GM21717 (cell line): ENCODE measurements at regions not wholly inside any gene's neighbourhood (a gene's known extent, or its start where the extent isn't known, plus 50 kb on each side); places are given as distances from the start of the nearest gene placed in this dataset.
"Not testable (repeated sequence)": the region's sequence is repeated elsewhere in the genome, so short reads cannot be mapped to it uniquely, and the experiment has no call there.

ENCODE experiments used
- ATAC-seq: cut with Tn5 transposase; IDR thresholded peaks from one replicate; pipeline ENCODE4 v1.9.1; 2021; ENCODE audit warnings: mild to moderate bottlenecking, moderate library complexity; ENCODE audit not compliant: unreplicated experiment

DNA sequence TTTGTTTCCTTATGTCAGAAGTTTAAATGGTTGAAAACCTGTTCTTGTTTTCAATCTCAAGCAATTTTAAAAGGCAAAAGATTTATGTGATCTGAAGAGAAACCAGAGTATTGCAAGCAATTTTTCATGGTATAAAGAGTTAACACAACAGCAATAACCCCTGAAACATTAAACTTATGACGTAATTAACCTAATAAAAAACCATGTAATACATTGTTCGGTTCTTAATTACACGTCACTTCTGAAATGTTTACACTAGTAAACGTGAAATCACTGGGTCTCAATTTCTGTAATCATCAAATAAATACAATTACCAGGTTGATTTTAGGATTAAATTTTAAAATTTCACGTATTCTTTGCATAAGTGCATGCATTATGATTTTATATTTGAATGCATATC lies 914.5 kb downstream of the NLGN4X start:
- no peak for ATAC-seq

GRCh38 chrX:5307416-5307815 lies 921.3 kb downstream of the NLGN4X start:
- no peak for ATAC-seq

DNA sequence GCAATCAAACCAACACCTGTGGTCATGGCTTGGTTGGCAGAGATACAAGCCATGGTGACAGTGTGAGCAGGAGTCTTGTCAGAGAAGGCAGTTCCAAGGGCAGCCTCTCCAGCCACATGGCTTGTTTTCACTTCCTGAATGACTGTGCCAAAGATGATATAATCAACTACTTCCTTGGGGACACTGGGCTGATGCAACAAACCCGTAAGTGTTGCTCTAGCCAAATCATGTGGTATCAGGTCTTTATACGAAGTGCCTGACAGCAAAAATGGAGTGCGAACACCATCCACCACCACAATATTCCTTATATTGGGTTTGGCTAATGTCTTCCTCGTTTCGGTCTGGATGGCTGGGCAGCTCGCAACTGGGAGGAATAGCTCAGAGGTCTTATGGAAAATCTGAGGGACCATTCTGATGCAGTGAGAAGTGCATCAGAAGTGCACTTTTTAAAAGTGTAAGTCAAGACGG lies 922.0 kb downstream of the NLGN4X start:
- ATAC-seq = no peak

DNA sequence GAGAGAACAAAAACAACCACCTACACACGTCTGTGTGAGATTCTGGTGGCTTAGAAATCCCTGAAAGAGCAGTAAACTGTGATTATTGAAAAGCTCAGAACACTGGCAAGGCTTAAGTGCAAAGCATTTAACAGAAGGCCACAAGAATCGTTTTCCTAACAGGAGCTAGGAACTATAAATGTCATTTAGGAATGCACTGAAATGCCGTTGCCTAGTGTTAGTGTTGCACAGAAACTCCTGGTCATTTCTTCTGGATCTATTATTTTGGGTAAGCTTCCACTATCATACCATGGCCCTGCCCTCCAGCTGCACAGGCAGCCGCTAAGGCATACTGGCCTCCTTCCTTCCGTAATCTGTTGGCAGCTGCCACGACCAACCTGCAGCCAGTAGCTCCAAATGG lies 923.2 kb downstream of the NLGN4X start:
- ATAC-seq = no peak

GRCh38 chrX:5295004-5295403 lies 933.7 kb downstream of the NLGN4X start:
- no peak for ATAC-seq

- no peak for ATAC-seq
These were observed 938.0 kb downstream of the NLGN4X start for GRCh38 chrX:5290635-5291034.

DNA sequence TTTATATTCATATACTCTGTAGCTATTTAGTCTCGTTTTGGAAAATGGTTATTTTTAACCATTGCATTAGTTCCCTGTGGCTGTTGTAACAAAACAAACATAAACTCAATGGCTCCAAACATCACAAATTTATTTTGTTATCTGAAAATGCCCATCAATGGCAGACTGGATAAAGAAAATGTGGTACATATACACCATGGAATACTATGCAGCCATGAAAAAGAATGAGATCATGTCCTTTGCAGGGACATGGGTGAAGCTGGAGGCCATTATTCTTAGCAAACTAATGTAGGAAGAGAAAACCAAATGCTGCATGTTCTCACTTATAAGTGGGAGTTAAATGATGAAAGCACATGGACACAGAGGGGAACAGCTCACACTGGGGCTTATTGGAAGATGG lies 938.7 kb downstream of the NLGN4X start:
- ATAC-seq = not testable (repeated sequence)

GRCh38 chrX:5278908-5279307 lies 949.8 kb downstream of the NLGN4X start:
- ATAC-seq = no peak

- ATAC-seq = no peak
These were observed 963.3 kb downstream of the NLGN4X start for GRCh38 chrX:5265324-5265850.

DNA sequence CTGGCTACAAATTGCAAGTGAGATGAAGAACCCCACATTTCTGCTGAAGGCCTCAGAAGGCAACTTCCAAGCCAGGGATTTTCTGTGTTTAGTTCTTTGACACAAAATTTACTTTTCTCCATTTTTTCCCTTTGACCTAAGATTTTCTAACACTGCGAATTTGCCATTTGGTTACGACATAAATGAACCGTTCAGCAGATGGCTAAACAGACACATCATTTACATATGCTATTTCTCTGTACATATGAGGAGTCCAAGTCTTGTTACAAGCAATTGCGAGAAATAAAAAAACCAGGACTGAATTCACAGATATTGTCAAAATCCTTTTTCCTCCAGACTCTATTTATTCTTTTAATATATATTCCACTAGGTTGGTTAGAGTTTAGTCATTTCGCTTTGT lies 978.6 kb downstream of the NLGN4X start:
- no peak for ATAC-seq

- no peak for ATAC-seq
These were observed 986.4 kb downstream of the NLGN4X start for GRCh38 chrX:5242091-5242790.

DNA sequence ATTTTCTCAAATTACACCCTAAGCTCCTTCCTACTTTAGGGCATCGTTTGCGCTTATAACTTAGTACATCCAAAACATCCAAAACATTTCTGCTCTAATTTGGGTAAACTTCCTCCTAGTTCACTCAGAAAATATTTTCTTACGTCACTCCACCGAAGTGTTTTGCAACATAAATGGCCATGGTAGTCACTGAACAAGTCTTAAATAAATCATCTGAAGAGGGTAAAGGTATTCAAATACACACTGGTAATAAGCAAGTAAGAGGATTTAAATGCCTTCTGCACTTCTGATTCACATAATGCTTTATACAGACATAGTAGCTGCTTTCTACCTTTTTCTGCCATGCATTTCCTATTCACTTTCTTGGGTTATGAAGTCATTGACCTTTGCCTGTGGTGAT lies 991.9 kb downstream of the NLGN4X start:
- ATAC-seq = no peak

DNA sequence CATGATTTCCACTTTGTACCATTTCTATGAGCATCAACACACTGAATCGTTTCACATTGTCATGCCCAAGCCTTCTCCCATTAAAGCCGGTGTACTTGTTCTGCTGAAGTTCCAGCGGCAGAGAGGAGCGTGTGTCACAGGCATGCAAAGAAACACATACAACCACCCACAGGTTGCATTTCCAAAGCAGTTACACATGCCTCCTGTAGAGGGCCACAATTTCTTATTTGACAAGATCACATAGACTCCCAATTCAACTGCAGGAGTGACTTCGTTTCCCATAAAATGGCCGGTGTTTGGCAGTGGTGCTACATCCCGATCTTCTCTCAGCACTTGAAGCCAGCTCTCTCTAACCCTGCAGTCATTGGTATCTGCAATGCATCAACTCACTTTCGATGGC lies 992.6 kb downstream of the NLGN4X start:
- no peak for ATAC-seq

GRCh38 chrX:5233830-5234229 lies 994.8 kb downstream of the NLGN4X start:
- no peak for ATAC-seq

DNA sequence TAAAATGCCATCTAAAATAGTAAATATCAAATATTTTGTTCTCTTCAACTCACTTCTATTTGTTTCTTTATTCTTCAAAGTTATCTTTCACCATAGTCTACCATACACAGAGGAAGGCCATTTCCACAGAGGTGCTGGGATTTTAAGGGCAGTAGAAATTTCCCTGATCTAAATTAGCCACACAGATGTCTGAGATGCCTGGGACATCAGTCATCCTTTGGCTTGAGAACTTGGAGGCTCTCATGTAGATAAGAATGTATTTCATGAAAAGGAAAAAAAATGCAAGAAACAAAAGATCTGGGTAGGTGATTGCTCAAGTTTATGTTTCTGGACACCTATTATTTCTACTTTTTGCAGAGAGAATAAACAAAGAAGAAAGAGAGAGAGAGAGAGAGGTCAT lies 1008.2 kb downstream of the NLGN4X start:
- no peak for ATAC-seq

- no peak for ATAC-seq
These were observed 1033.9 kb downstream of the NLGN4X start for GRCh38 chrX:5194806-5195205.

GRCh38 chrX:5180135-5180741 lies 1048.4 kb downstream of the NLGN4X start:
- no peak for ATAC-seq

- no peak for ATAC-seq
These were observed 1051.9 kb downstream of the NLGN4X start for GRCh38 chrX:5176766-5177165.

DNA sequence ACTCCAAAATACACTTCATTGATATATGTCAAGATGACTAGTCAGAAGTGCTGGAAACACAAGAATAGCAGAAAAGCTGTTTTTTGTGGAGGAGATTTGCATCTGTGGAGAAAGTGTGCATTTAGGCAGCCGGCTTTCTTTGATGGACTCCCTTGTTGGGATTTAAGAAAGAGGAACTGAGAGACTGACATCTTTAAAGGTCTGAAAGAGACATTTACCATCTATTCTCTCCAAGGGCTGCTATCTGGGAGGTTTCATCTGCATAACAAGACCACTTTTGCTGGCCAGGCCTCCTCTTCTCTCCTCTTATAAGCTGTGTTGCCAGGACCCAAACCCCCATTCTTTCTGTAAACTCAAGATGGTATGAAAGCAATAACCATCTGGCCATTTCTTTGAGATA lies 1065.0 kb downstream of the NLGN4X start:
- ATAC-seq = no peak

DNA sequence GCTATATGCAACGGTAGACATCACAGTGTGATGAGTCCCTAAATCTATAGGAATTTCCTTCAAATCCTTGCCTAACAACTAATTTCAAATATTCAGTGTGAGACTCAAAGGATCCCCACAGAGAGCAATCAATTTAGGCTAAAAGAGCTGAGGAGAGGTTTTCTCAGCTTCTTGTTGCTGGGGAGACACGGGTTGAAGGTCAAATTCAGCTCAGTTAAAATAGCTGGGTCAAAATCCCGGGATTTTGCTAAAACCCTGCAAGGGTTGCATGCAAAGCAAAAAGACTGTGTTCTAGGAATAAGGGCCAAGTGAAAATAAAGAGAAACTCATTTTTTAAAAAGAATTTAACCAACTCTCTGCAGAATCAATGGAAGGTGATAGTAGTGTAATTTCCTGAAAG lies 1073.4 kb downstream of the NLGN4X start:
- ATAC-seq = no peak

DNA sequence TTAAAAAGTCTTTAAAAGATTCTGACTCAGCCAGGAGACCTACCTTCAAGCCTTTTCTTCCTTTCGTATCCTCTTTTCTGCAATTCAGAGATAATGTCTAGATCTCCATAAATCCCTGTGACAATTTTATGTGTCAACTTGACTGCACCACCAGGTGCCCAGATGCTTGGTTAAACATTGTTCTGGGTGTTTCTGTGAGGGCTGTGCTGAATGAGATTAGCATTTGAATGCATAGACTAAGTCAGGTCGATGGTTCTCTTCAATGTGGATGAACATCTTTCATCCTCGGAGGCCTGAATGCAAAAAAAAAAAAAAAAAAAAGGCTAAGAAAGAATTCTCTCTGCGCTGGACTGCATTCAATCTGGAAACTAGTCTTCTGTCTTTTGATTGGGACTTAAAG lies 1082.7 kb downstream of the NLGN4X start:
- ATAC-seq = no peak

GRCh38 chrX:5142644-5143043 lies 1086.0 kb downstream of the NLGN4X start:
- no peak for ATAC-seq
